HT1080 (cell line): ENCODE measurements at regions not wholly inside any gene's neighbourhood (a gene's known extent, or its start where the extent isn't known, plus 50 kb on each side); places are given as distances from the start of the nearest gene placed in this dataset.
A peak's percentile ranks its signal among the peaks of the same experiment; 100 is the strongest.

Experiments used
- DNase-seq: peaks from one replicate; pipeline ENCODE4 v3.0.0-alpha.2; 2015; ENCODE audit warnings: low read depth

DNA sequence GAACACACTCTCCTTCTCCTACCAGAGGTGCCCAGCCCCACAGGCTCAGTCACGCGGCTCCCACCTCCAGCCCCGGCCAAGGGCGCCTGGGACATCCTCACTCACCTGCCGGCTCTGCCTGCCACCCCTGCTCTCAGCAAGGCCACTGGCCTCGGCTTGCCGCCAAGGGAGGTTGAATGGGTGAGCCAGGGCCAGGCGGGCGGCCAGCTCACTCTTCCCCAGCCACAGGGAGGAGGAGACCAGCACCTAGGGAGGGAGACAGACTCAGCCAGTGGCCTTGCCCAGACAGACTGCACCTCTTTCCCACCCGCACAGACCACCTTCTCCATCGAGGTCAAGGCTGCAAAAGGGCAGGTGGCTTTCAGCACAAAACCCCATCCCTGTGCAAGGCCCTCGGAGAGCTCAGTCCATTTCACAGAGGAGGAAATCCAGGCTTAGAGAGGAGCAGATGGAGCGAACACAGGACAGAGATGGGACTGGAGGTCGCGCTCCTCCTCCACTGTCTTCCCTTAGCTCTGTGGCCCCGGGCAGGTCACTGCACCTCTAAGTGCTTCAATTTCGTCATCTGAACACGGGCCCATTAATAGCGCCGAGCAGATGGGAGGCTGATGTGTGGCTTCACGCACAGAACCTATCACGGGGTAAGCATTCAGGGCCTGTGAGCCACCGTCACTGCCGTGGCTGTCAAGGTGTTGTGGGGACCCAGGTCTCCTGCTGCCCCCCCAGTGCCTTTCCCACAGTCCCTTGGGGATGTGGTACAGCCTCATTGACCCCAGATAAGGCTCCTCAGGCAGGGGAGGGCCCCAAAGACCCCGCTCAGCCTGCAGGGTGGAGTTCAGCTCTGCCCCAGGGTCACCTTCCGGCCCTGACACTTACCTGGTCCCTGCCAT lies 56.1 kb downstream of the RMI2 start:
- DNase-seq = peak; percentile 16

DNA sequence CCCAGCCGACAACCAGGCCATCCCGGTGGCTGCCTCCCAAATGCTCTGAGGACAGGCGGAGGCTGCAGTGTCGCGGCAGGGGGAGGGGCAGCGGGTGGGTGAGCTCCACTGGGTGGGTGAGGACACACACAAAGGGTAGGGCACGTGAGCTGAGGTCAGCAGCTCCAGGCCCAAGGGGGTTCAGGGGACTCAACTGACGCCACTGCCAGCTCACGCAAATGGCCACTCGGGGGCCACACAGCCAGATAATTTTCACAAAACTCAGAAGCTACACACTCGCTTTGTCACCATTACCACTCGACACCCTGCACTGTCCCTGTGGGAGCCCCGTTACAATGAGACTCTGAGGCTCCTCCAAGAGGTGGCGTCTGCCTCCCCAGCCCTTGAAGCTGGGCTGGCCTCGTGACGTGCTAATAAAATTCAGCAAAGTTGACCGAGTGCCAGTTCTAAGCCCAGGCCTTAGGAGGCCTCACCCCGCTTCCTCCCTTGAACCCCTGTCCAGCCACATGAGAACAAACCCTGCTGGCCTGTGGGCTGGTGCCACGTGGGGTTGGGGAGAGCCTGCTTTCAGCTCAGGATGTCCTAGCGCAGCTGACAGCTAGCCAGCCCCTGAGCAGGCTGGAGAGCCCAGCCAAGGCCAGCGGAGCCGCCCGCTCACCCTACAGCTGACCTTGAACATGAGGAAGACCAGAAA lies 56.9 kb downstream of the RMI2 start:
- no peak for DNase-seq

DNA sequence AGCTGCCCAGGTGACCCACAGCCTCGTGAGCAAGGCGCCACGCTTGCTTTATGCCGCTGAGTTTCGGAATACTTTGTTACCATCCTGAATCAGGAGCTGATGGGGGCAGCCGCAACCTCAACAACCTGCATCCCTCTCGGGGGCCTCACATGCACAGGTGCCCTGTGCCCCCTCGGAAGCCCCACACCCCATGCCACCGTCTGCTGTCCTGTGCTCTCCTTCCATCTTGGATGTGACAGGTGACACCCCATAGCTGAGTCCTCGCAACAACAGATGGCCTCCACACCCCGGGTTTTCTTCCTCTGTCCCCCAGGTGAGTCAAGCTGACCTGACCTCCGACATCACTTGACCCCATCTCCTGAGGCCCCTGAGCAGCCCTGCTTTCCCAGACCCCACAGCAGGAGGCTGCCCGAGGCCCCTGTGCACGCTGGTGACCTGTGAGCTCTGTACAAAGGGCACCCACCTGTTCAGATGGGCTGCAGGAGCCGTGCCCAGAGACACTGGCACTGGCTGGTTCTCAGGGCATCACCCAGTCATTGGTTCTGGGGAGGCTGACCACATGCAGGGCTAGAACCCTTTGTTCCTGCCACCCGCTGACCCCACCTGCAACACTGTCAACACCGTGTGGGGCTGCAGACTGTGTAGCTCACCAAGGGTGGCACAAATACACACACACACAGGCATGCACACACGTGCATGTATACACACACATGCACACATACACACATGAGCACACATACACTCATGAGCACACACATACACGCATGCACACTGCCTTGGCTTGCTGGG lies 57.7 kb downstream of the RMI2 start:
- no peak for DNase-seq

DNA sequence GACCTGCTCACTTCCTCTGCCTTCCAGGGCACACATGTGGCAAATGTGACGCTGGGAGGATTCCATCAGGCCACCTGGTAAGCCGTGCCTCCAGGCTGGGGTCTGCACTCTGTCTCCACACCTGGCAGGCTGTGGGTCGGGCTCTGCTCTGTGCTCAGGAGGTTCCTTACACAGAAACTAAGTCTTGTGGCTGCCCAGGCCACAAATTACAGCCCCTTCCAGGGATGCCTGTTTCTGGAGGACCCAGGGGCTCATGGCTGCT lies 58.2 kb downstream of the RMI2 start:
- DNase-seq = no peak

DNA sequence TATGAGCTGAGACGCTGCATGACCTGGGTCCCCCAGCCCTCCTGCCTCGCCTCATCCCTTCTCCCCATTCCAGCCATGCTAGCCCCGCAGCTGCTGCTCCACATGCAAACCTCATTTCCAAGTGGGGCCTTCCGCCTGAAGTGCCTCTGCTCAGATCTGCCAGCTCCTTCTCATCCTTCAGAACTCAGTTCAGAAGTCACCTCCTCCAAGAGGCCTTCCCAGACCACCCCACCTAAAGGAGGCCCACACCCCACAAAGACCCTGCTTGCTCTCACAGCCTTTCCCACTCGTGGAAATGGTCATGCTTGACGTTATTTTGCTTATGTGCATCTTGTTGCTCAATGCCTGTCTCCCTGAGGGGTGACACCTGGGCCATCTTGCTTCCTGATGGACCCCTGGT lies 58.7 kb downstream of the RMI2 start:
- DNase-seq = no peak

DNA sequence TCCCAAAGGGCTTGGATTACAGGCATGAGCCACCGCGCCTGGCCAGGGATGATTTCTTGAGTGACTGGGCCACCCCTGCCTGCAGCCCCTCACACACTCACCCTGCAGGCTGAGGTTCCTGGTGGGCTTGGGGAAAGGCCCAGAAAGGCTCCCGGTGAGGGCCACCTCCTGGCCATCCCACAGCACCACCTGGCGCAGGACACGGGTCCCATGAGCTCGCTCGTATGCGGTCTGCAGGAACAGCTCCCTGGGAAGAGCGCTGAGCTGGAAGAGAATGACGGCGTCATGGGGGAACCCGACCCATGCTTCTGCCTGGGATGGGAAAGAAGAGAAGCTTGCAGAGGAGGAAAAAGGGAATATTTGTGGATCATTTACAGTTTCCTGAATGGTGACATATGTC lies 59.3 kb downstream of the RMI2 start:
- DNase-seq = no peak

DNA sequence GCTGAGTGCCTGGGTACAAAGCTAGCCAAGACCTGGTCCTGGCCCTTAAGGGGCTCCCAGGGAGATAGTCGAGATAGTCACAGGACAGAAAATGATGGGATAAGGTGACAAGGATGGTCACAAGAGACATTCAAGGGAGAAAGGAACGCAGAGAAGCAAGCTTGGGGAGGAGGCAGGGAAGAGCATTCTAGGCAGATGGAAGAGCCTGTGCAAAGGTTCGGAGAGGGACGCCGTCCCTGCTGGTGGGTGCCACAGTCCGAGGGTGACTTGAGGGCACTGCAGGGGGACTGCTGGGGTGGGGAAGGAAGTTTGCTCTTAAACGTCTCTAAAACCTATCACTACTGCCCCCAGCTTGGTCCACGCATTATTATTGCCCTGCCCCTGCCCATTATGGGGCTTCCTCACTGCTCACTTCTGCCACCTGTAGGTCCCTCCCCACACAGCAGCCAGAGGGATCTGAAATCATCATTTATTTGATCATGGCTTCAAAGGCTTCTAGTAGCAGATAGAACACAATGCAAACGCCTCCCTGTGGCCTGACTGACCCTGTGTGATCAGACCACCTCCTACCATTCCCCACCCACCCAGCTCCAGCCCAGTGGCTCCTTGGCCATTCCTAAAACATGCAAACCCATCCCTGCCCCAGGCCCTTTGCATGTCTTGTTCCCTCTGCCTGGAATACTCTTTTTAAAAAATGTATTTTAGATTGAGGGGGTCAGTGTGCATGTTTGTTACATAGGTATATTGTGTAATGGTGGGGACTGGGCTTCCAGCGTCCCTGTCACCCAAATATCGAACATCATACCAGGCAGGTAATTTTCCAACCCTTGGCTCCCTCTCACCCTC lies 60.3 kb downstream of the RMI2 start:
- peak; percentile 24 for DNase-seq

DNA sequence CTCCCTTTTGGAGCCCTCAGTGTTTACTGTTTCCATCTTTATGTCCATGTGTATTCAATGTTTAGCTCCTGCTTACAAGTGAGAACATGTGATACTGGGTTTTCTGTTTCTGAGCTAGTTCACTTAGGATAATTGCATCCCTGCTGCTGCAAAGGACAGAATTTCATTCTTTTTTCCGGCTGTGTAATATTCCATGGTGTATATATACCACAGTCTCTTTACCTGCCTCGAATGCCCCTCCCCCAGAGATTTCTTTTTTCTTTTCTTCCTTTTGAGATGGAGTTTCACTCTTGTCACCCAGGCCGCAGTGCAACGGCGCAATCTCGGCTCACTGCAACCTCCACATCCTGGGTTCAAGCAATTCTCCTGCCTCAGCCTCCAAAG lies 60.9 kb downstream of the RMI2 start:
- DNase-seq = no peak

DNA sequence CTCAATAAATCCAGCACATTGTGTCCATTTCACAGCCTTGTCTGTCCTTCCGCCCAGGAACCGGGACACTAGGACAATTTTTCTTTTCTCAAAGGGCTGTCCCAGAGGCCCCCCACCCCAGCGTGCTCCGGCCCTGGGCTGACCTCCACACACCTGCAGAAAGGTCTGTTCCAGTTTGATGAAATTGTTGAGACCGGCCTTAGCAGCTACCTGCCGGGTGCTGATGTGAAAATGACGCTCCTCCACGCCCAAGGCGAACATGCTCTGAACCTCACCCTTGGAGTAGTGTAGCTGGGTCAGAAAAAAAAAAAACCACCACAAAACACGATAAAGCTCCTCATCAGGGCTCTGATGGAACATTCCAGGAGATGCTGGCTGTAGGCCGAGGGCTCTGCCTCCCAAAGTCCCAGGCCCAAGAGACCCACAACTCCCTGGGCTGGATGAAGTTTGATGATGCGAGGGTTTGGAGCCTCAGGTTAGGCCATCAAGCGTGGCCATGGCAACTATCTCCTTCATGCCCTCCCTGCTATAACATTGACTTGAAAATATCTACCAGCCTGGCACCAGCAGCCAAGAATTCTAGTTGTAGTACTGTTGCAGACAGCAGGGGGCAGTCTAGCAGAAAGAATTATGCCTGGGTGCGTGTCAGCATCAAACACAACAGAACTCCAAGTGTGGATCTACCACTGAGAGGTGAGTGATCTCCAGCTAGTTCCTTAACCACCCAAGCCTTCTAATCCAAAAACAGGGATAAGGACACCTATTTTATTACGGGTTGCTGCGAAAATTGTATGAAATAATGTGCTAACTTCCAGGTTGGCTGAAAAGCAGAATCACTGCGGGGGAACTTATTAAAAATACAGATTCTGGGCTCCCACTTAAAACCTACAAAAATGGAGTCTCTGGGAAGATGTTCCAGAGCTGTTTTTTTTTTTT lies 62.1 kb downstream of the RMI2 start:
- DNase-seq = peak; percentile 75

DNA sequence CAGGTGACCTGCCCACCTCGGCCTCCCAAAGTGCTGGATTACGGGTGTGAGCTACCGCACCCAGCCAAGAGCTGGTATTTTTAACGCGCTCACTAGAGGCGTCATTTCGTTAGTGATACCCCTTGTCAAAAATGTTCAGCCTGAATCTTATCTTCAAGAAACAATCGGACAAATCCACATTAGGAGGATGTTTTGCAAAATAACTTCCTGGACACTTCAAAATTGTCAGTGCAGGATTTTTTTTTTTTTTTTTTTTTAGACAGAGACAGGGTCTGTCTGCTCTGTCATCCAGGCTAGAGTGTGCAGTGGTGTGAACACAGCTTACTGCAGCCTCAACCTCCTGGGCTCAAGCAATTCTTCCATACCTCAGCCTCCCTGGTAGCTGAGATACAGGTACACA lies 63.0 kb downstream of the RMI2 start:
- no peak for DNase-seq

DNA sequence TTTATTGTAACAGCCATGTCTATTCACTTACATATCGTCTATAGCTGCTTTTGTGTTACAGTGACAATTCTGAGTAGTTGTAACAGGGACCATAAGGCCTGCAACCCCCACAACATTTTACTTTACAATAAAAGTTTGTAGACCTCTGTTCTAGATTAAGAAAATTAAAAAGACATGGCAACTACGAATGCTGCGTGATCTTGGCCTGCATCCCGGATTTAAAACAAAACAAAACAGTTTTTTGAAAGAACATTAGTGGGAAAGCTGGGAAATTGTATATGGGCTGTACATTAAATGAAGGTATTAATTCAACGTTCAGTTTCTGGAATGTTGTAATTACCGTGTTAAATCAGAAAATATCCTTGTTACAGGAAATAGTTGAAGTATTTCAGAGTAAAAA lies 64.1 kb downstream of the RMI2 start:
- no peak for DNase-seq

DNA sequence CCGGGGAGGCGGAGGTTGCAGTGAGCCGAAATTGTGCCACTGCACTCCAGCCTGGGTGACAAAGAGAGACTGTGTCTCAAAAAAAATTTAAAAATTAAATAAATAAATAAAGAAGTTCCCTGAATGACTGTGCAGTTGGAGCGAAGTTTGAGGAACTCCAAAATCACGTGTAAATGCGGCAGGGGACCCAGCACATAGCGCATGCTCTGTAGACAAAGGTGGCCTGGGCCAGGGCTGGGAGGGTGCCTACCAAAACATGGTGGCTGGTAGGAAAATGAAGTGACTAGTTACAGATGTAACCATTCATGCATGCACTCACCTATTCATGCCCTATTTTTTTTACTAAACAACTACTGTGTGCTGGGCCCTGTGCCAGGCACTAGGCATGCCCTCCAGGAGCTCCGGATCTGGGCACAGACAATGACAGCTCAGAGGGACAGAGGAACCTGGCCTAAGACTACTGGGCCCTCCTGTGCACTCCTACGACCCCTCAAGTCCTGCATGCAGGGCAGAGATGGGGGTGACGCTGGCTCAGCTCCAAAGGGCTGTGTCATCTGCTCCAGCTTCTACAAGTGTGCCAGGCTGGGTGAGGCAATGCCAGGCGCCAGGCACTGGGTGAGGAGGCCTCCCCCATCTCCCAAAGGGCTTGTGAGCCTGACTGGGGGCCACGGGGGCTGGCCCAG lies 65.3 kb downstream of the RMI2 start:
- DNase-seq = no peak

DNA sequence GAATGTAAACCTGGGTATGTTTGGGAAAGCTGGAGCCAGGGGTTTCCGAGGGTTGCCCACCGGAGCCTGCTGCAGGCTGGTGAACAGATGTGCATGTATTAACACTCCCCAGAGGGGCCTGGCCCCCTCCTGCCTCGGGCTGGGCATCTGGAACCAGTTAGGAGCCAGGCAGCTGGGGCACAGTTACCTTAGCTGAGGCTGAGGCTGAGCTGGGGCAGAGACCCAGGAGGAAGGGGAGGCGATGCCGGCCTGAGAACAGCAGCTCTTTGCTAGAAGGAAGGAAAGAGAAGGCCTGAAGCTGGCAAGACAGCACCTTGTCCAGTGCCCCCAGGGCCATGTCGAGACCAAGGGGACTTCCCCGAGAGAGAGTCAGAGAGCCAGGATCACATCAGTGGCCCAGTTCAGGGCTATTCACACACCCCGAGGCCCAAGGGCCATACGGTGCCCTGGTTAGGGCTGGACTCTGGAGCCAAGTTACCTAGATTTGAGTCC lies 65.8 kb downstream of the RMI2 start:
- DNase-seq = no peak

DNA sequence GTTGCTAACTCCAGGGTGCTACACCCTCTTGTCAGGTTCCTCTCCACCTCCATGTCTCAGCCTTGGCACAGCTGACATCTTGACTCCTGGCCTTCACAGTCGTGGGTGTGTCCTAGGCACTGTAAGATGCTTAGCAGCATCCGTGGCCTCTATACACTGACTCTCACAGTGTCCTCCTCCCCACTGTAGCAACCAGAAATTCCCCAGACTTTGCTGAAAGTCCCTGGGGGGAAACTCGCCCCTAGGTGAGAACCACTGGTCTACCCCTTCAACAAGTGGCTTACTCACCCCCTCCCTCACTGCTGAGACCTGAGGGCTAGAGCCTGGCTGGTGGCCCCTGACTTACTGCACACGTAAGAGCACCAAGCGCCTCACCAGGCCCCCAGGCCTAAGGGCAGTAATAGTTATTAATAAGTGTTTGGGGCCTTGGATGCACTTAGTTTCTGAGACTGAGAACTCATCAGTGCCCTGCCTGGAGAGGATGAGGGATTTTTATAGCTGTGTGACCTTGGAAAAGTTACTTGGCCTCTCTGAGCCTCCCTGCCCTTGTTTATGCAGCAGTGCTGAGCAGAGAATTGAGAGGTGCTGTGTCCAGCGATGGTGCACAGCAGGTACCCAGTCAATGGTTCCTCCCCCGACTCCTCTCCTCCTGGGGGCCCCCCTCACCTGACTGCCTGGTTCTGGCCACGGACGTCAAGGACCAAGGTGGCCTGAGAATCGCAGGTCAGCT lies 67.1 kb downstream of the RMI2 start:
- no peak for DNase-seq

DNA sequence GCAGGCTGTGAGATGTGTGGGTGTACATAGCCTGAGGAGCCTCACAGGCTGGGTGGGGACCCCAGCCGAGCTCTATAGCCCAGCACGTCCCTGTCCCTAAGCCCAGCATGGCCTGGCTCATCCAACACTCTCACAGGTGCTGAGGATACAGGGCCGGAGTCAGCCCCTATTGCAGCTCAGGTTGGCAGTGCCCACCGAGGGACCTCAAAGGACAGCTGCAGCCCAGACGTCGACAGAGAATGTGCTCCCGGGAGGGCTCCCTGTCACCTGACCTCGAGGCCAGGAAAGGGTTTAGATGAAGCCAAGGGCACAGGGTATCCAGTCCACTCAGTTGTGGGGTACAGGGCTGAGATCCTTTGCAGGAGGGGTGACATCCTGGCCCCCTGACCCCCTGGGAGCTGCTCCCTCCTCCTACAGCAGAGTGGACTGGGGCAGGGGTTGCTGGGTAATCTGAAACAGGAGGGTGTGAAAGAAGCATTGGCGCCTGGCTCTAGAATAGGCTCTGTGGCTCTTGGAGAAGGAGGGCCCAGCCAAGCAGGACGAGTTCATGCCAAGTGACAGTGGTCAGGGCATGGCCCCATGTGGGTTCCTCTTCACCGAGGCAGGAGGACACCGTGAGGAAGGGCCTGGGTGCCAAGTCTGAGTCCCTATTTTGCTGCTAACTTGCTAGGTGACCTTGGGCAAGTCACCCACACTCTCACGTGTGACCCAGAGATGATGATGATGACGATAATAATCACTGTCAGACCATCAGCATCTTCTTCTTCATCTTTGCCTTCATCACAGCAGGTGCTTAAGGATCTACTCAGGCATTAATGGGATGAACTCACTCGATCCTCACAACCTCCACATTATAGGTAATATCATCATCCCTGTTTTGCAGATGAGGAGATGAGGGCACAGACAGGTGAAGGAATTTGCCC lies 68.0 kb downstream of the RMI2 start:
- DNase-seq = no peak

DNA sequence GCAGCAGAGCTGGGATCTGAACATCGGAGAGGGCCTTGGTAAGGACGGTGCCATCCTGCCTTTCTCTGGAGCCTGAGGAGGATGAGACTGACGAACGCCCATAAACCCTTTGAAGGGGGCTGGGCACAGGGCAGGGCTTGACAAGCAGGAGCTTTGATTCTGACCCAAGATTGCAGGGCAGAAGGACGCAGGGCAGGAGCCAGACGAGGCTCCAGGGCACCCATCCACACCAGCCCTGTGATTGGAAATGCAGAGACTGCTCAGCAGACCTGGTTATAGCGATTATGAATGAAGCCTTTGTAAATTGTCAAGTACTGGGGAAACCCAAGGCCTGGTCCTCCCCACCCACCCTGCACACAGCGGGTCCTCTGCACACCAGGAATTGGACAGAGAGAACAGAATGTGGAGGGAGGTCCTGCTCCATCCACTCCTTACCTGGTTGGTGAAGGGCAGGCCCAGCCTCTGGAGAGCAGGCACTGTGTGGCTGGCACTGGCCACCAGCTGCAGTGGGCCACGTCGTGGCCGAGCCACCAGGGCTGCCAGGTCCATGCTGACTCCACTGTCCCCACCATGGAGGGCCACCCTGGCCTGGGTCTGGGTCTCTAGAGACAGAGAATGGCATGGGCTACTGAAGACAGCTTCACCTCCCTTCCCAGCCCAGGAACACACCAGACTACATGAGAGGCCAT lies 68.8 kb downstream of the RMI2 start:
- no peak for DNase-seq
